ENCODE measurements at regions not wholly inside any gene's neighbourhood (a gene's known extent, or its start where the extent isn't known, plus 50 kb on each side); places are given as distances from the start of the nearest gene placed in this dataset.

DNA sequence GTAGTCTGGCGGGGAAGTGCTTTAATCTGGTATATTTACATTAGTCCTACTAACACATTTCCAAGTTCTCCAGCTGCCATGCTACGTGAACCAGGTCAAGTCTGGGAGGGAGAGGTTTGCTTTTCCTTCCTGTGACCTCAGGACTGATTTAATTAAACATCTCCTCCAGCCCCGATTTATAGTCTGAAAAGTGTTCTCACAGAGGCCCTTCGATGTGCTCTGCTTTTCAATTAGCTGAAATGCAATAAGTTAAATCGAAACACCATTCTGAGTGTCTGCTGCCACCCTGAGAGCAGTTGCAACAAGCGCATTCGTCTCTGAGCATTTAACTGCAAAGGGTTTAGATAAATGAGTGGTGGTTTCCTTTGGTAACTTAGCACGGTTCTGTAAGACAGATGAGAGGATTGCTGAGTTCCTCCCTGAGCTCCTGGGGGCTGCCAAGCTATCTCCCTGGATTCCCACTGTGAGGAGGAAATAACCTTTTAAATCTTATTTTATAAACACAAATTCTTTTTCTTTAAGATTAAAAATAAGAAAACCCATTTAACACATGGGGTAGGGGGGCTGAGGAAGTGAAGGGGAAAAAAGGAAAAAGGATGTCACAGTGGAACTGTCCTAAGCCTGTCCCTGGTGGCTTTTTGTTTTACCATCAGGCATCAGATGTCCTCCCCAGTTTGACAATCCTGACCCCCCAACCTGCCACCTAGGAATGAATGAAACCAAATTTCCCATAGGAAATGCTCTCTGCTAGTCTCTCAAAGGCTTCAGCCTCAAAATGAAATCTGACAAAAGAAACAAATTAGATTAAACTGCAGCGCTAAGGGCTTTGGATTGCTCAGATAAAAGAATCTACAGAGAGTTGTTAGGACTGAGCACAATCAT is 56.5 kb upstream of the CREB1 start:
- TF ChIP-seq, protein P1, sequence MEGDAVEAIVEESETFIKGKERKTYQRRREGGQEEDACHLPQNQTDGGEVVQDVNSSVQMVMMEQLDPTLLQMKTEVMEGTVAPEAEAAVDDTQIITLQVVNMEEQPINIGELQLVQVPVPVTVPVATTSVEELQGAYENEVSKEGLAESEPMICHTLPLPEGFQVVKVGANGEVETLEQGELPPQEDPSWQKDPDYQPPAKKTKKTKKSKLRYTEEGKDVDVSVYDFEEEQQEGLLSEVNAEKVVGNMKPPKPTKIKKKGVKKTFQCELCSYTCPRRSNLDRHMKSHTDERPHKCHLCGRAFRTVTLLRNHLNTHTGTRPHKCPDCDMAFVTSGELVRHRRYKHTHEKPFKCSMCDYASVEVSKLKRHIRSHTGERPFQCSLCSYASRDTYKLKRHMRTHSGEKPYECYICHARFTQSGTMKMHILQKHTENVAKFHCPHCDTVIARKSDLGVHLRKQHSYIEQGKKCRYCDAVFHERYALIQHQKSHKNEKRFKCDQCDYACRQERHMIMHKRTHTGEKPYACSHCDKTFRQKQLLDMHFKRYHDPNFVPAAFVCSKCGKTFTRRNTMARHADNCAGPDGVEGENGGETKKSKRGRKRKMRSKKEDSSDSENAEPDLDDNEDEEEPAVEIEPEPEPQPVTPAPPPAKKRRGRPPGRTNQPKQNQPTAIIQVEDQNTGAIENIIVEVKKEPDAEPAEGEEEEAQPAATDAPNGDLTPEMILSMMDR (IDR thresholded peaks at IDR 0.05): peak; percentile 41 to 68 (median 53)
- no peak for TF ChIP-seq POLR2A (IDR thresholded peaks at IDR 0.05)
- no peak for TF ChIP-seq EP300 (IDR thresholded peaks at IDR 0.05)

Measured in upper lobe of left lung (tissue), 4 donors.